ENCODE measurements at regions not wholly inside any gene's neighbourhood (a gene's known extent, or its start where the extent isn't known, plus 50 kb on each side); places are given as distances from the start of the nearest gene placed in this dataset.
A peak's percentile ranks its signal among the peaks of the same experiment; 100 is the strongest.

- no peak overlapping the region for H3K4me3 Mint-ChIP-seq
- POLR2A ChIA-PET: interaction anchor here (0.6 kb wide), 1 partner anchor 165 kb away, joined by 4 read pairs; no protein-coding TSS in a partner anchor
Observed at GRCh38 chr3:34727700-34728099, 911.6 kb upstream of the ARPP21 start.

GRCh38 chr3:34742151-34742550 lies 897.2 kb upstream of the ARPP21 start:
- Mint-ChIP-seq H3K4me1 (no peaks in the 10 kb centered on the region), H3K9me3 (peaks cover 33% of the 10 kb centered on the region), H3K36me3 (peaks cover 17% of the 10 kb centered on the region), H3K27me3 (ENCODE audit: low read depth) (no peaks in the 10 kb centered on the region), H3K4me3 (no peak overlapping the region), H3K27ac (no peak overlapping the region)
- POLR2A ChIA-PET: no interaction called here
- DNase-seq (ENCODE audit: low spot score): no peak
- CTCF ChIA-PET: no interaction called here
- TF ChIP-seq CTCF (IDR thresholded peaks at IDR 0.05) (no peak), USF1 (CRISPR knock-in tag; IDR thresholded peaks at IDR 0.05) (no peak), ZNF232 (CRISPR knock-in tag; IDR thresholded peaks at IDR 0.05) (no peak), SOX15 (CRISPR knock-in tag; IDR thresholded peaks at IDR 0.05) (no peak), ZNF425 (CRISPR knock-in tag; conservative IDR thresholded peaks at IDR 0.05) (no peak), CREB1 (CRISPR knock-in tag; IDR thresholded peaks at IDR 0.05) (no peak), EMX1 (CRISPR knock-in tag; IDR thresholded peaks at IDR 0.05) (no peak)
- ATAC-seq: no peak

More at GRCh38 chr3:34727700-34728099, 911.6 kb upstream of the ARPP21 start:
- Mint-ChIP-seq H3K4me1 (peaks cover 6% of the 10 kb centered on the region; the same call in 1 of the 2 replicates), H3K9me3 (peaks cover 26% of the 10 kb centered on the region), H3K27ac (no peak overlapping the region), H3K36me3 (no peaks in the 10 kb centered on the region), H3K27me3 (ENCODE audit: low read depth) (no peaks in the 10 kb centered on the region)
- no peak for TF ChIP-seq HMGA2 (CRISPR knock-in tag; IDR thresholded peaks at IDR 0.05)
- TF ChIP-seq ERG (CRISPR knock-in tag; IDR thresholded peaks at IDR 0.05): no peak
- TF ChIP-seq TP53 (CRISPR knock-in tag; IDR thresholded peaks at IDR 0.05): no peak
- no peak for TF ChIP-seq ESRRA (CRISPR knock-in tag; IDR thresholded peaks at IDR 0.05; ENCODE audit: borderline replicate concordance)
- TF ChIP-seq CDX4 (CRISPR knock-in tag; IDR thresholded peaks at IDR 0.05; ENCODE audit: borderline replicate concordance): no peak
- TF ChIP-seq NR1H2 (CRISPR knock-in tag; IDR thresholded peaks at IDR 0.05): no peak
- no peak for TF ChIP-seq ZNF423 (CRISPR knock-in tag; IDR thresholded peaks at IDR 0.05)
- DNase-seq (ENCODE audit: low spot score): no peak
- ATAC-seq: no peak
- CTCF ChIA-PET: no interaction called here

GRCh38 chr3:34758630-34759261 lies 880.6 kb upstream of the ARPP21 start:
- ATAC-seq: no peak
- no peak for TF ChIP-seq ZNF138 (CRISPR knock-in tag; conservative IDR thresholded peaks at IDR 0.05)
- no peak for TF ChIP-seq ATF6 (CRISPR knock-in tag; IDR thresholded peaks at IDR 0.05)
- no peak for TF ChIP-seq NFE2L1 (CRISPR knock-in tag; IDR thresholded peaks at IDR 0.05)
- TF ChIP-seq ZNF425 (CRISPR knock-in tag; conservative IDR thresholded peaks at IDR 0.05): no peak
- TF ChIP-seq EMX1 (CRISPR knock-in tag; IDR thresholded peaks at IDR 0.05): no peak
- TF ChIP-seq NR2C2 (CRISPR knock-in tag; IDR thresholded peaks at IDR 0.05): no peak

More at GRCh38 chr3:34758630-34759261, 880.6 kb upstream of the ARPP21 start:
- CTCF ChIA-PET: no interaction called here
- Mint-ChIP-seq H3K36me3 (peaks cover 10% of the 10 kb centered on the region; the same call in 1 of the 2 replicates), H3K4me1 (no peaks in the 10 kb centered on the region), H3K4me3 (no peak overlapping the region), H3K27ac (peak overlapping the region; percentile 55; the same call in 1 of the 2 replicates), H3K27me3 (ENCODE audit: low read depth) (peaks cover 37% of the 10 kb centered on the region), H3K9me3 (peaks cover 35% of the 10 kb centered on the region)
- DNase-seq (ENCODE audit: low spot score): no peak
- POLR2A ChIA-PET: no interaction called here

Data from WTC11 (cell line).